ENCODE measurements at regions not wholly inside any gene's neighbourhood (a gene's known extent, or its start where the extent isn't known, plus 50 kb on each side); places are given as distances from the start of the nearest gene placed in this dataset.
A peak's percentile ranks its signal among the peaks of the same experiment; 100 is the strongest.
"Not testable (repeated sequence)": the region's sequence is repeated elsewhere in the genome, so short reads cannot be mapped to it uniquely, and the experiment has no call there.

GRCh38 chr7:92909686-92910475 is 73.5 kb upstream of the CDK6 start:
- DNase-seq = no peak

GRCh38 chr7:92904244-92905131 is 68.1 kb upstream of the CDK6 start:
- DNase-seq = peak; percentile 16

GRCh38 chr7:92898798-92899197 is 62.4 kb upstream of the CDK6 start:
- DNase-seq = no peak

- DNase-seq = not testable (repeated sequence)
These were observed 58.5 kb upstream of the CDK6 start for GRCh38 chr7:92894857-92895256.

GRCh38 chr7:92889081-92889480 is 52.7 kb upstream of the CDK6 start:
- no peak for DNase-seq
